Stimulated activated CD8-positive, alpha-beta memory T cell treated with anti-CD3 and anti-CD28 coated beads, Interleukin-15, amount 100 ng/mL, for 24 hours (primary cell): ENCODE measurements at regions not wholly inside any gene's neighbourhood (a gene's known extent, or its start where the extent isn't known, plus 50 kb on each side); places are given as distances from the start of the nearest gene placed in this dataset.
"Not testable (repeated sequence)": the region's sequence is repeated elsewhere in the genome, so short reads cannot be mapped to it uniquely, and the experiment has no call there.

Experiments
- DNase-seq: peaks from one replicate; pipeline ENCODE4 v3.0.0-alpha.2; 2020; ENCODE audit warnings: low read depth

DNA sequence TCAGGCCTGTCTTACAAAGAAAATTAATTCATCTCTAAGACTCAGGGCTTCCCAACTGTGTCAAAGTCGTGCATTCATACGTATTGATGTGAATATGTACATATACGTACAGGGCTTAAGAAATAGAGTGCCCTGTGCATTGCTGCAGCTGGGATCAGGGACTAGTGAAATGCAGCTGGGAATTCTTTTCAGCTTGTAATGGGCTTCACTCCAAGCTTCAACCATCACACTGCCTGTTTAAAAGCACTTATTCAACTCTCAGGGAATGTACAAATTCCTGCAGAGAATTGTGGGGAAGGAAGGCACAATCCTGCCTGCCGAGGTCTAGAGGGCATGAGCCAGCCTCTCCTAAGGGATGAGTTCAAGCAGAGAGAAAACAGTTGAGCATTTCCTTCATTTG, 59.6 kb upstream of the MAN2A1 start:
- DNase-seq, result no peak

DNA sequence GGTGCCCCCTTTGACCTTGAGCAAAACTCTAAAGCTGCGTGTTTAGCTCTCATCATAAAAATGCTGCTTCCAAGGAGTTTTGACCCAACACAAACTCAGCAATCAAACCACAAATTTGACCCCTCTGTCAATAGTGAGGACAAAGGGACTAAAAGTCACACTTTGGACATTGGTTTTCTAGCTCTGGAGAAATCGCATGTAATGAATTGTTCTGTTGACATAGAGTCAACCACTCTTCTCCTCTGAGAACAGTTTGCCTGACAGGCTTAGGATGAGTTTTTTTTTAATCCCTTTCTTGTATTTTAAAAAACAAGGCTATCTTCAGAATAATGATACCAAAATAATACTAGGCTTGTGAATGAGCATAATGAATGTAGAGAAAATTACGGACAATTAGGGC, 61.1 kb upstream of the MAN2A1 start:
- no peak for DNase-seq

DNA sequence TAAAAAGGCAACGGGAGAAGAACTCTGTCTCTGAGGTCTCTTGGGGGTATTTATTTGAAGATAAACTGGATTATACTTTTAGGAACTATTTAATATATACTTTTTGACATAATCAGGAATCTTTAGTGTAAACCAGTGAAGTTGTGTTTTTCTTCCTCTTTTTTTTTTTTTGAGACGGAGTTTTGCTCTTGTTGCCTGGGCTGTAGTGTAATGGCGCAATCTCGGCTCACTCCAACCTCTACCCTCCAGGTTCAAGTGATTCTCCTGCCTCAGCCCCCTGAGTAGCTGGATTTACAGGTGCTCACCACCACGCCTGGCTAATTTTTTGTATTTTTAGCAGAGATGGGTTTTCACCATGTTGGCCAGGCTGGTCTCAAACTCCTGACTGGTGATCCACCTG, 68.5 kb upstream of the MAN2A1 start:
- not testable (repeated sequence) for DNase-seq

DNA sequence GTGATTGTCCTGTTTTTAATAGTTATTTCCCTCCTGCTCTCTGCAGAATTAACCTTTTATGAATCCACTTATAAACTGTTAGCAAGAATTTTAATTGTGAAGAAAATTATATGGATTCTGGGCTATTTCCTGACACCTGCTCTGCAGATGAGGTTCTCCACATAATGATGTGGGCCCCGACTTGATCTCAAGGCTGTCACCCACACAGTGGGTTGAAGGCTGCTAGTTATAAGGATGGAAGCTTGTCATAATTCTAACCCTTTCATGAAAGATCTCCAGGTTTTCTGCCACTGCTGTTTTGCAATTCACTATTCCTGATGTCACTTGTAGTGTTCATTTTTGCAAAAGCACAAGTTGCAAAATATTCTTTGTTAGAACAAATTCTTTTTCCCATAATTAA, 69.1 kb upstream of the MAN2A1 start:
- DNase-seq, result no peak

DNA sequence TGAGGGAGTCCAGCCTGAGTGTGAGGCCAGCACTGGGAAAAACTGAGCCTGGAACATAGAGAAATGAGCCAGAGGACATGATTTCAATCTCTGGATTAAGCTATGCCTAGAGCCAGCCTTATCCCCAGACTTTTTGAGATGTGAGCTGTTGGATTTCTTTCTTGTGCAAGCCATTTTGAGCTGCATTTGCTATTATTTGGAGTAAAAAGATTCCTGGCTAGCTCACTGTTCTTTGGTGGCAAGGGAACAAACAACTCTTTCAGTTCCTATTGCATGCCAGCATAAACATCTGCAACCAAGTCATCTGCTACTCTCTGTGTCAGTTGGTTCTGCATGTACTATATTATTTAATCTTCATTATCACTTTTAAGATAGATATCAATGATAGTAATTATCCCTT, 70.1 kb upstream of the MAN2A1 start:
- no peak for DNase-seq

DNA sequence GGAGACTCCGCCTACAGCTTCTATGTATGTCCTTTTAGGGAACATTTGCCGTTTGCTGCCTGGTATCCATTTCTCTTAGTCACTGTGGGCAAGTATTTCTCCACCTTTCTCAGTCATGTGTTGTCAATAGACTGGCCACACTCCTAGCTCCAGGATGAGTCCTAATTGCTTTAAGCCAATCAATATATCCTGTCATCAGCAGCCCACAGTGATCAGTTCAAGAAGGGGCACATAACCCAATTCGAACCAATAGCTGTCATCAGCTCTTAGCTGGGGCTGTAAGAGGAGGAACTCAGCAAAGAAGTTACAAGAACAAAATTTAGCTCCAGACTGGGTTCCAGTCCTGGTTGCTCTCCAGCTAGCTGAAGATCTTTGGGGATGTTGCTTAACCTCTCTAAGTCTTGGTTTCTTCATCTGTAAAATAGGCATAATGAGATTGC, 70.7 kb upstream of the MAN2A1 start:
- DNase-seq, result no peak

DNA sequence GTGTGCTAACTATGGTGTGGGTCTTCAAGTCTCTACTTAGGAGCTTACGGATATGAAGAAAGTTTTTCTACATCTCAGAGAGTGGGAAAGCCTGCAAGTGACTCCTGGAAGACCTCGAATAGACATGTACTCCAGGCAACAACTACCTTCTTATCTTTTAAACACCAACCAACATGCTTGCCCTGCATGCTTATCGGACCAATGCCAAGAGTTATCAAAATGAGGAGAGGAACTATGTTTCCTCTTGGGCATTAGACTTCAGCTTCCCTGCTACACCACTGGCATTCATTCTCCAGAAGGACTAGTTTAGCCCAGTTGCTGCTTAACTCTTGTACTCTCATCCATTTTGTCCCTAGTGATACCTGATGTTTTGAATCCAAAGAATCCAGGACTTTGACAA, 74.7 kb upstream of the MAN2A1 start:
- no peak for DNase-seq

DNA sequence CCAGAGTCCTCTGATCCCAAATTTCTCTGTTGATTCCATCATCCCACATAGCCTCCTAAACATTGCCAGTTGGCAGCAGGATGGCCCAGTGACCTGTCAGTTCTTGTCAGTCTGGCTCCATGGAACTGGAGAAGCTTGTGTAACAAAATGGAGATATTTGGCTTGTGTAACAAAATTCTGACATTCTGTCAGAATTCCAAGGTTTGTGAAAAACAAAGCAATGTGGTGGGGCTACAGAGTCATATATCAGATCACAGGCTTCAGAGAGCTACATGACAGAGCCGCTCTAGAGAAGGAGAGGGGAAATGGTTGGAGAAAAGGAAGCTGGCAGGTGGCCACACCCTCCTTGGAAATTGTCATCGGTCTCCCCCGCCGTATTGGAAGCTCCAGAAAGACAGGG, 75.4 kb upstream of the MAN2A1 start:
- no peak for DNase-seq

DNA sequence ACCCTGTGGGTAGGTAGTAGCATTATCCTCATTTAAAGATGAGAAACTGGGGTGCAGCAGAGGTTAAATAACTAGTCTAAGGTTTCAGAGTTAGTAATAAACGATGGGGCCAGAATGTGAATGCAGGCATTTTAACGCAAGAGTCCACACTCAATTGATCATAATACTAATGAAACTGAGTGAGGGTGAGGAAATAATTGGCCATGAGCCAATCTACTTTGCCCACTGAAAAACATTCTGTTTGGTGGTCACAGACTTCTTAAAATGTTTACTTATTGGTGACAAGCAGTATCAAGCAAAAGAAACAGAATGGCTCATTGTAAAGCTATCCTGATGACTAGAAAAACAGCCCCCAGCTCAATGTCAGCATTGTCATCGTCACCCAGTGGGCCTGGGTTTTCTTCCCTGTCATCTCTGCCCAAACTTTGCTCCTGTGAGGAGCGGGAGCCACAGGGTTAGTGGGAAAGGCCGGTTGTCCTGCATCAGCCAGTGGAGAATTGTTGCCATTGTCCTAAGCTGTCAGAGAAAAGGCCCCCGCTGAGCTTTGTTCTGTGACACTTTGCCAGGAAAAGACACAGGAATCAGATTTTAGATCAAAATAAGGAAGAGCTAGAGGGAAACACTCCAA, 77.3 kb upstream of the MAN2A1 start:
- no peak for DNase-seq

DNA sequence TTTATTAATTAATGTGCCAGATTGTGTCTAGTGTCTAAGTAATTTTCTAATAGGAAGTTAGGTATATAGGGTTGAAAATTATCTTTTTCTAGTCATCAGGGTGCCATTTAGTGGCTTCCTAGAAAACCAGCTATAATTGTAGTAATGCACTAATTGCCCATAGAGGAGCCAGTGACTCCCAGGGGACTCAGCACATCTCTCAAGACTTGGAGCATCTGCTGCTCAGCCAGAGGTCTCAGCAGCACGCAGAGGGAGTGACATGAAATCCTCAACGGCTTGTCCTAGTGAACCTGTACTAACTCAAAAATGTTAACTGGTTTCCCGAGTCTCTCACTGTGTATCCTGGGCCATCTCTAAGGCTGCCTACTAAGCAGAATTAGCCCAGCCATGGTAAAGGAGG, 78.2 kb upstream of the MAN2A1 start:
- no peak for DNase-seq

DNA sequence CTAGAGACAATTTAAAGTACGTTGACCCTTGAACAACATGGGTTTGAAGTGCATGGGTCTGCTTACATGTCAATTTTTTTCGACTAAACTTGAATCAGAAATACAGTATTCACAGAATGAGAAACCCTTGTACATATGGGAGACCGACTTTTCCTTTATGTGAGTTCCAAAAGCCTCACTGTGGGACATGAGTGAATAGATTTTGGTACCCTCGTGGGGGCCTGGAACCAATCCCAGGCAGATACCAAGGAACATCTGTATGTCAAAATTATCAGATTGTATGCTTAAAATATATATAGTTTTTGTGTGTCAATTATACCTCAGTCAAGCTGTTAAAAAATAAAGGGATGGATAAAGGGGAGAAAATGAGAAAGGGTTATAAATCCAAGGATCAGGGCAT, 78.7 kb upstream of the MAN2A1 start:
- DNase-seq, result no peak

DNA sequence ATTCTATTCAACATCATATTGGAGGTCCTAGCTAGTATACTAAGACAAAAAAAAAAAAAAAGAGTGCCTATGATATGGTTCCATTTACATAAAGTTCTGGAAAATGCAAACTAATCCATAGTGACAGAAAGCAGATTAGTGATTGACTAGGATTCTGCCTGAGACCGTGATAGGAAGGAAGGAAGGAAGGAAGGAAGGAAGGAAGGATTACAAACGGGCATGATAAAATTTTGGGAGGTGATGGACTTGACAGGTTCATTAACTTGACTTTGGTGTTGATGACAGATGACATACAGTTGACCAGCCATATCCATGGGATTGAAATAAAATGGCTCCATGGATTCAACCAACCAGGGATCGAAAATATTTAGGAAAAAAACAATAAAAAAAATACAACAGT, 79.1 kb upstream of the MAN2A1 start:
- no peak for DNase-seq

DNA sequence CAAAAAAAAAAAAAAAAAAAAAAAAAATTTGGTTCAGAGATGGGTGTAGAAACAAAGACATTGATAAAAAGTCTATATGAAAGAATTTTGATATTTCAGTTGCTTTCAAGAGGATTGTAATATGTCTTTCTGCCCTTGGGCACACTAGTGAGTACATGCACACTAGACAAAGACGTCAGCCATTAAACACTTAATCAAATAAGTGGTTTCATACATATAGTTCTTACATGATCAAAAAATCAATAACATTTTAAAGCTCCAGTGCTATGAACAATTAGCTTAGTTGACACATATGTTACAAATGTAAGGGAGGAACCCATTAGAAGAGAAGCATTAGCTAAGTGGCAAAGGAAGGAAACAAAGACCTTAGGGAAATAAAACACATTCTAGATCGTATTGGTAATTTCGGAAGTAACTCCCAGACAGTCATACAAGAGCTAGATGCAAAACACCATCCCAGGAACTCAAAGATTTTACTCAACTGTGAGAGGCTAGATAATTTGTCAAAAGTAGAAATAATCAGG, 84.5 kb upstream of the MAN2A1 start:
- DNase-seq, result no peak

DNA sequence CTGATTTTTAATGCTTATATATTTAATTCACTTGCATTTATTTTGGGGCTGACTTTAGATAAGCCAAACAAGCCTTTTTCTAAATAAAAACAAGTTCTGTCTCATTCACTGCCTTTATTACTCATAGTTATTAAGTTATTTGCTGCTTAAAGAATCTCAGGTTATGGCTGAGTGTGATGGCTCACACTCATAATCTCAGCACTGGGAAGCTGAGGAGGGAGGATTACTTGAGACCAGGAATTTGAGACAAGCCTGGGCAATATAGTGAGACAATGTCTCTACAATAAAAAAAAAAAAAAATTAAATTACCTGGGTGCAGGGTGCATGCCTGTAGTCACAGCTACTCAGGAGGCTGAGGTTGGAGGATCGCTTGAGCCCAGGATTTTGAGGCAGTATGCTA, 85.0 kb upstream of the MAN2A1 start:
- no peak for DNase-seq

DNA sequence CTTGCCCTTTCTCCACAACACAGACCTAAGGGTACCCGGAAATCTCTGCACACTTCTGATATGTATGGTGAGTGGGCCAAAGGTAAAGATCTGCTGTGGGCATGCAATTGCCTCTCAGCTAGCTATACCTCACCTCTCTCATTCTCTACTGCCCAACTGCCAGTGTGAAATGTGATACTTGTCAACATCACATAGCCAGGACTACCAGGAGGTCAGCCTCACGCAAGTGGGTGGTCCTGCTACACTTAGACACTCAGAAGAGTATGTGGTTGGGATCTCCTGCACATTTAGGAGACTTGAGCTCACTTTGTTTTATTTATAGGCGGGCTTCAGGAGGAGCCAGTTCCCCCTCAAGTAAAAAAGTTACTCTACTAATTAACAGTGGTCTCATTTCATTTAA, 88.0 kb upstream of the MAN2A1 start:
- DNase-seq, result no peak

DNA sequence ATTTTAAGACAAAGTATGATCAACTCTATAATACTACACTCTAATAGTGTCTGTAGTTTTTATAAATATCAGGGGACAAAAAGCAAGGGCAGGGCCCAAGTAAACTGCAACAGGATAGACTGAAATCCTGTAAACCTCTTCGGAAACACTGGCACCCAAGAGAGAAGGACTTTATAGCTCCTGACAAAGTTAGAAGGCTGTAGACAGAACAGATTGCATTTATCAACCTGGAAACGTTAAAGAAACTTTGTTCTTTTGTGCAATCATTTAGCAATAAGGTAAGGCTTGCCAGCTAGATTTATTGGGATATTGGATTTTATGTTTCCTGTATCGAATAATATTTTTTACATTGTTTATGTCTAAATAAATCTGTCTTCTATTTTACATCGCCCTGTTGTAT, 91.8 kb upstream of the MAN2A1 start:
- DNase-seq, result no peak

DNA sequence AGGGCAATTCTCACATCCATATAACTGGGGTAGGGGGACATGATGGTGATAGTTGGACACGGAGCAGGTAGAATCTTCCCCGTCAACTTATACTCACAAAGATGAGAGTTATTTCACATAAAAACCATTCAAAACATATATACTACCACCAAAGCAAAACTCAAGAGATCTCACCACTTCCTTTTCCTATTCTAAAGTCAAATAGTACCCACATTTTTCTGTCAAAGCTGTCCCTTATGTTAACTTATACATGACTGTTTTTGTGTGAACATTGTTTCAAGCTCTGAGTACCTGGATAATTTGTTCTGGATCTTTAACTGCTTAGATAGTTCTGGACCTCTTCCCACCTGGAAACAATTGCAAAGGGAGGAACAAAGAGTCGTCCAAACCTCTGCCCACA, 95.5 kb upstream of the MAN2A1 start:
- no peak for DNase-seq

DNA sequence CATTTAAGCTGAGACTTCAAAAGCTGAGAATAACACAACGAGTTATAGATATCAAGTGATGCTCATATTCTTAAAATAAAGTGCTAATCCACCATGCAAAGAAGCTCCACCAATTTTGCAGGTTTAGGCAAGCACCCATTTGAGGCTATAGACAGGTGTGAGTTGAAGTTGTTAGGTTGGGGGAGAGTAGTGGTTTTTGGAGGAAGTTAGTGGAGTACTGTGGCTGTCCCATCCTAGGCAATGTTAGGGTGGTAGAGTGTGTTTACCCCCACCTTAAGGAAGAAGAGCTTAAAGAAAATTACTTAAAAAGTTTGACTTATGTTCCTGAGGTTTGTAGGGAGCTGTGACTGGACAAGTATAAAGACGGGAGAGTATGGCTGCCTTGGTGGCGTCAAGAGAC, 98.9 kb upstream of the MAN2A1 start:
- no peak for DNase-seq

DNA sequence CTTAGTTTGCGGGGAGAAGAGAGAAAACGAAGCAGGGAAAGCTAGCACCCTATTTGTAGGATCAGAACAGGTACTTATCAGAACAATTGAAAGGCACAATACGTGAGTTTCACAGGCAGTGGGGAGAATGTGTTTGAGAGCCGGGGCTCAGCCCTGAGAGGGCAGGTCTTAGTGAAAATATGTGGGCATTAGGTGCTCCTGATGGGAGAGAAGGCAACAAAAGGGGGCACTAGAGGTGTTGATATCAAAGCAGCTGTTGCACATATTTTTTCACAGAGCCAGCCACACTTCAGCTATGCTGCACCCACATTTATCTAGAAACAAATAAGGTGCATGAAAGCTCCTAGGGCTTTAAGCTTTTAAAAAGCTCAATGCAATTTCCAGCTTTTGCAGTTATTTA, 99.7 kb upstream of the MAN2A1 start:
- DNase-seq, result no peak

DNA sequence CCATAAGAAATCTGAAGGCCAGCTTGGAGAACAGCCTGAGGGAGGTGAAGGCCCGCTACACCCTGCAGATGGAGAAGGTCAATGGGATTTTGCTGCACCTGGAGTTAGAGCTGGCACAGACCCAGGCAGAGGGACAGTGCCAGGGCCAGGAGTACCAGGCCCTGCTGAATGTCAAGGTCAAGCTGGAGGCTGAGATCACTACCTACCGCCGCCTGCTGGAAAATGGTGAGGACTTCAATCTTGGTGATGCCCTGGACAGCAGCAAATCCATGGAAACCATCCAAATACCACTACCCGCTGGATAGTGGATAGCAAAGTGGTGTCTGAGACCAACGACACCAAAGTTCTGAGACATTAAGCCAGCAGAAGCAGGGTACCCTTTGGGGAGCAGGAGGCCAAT, 100.5 kb upstream of the MAN2A1 start:
- no peak for DNase-seq

DNA sequence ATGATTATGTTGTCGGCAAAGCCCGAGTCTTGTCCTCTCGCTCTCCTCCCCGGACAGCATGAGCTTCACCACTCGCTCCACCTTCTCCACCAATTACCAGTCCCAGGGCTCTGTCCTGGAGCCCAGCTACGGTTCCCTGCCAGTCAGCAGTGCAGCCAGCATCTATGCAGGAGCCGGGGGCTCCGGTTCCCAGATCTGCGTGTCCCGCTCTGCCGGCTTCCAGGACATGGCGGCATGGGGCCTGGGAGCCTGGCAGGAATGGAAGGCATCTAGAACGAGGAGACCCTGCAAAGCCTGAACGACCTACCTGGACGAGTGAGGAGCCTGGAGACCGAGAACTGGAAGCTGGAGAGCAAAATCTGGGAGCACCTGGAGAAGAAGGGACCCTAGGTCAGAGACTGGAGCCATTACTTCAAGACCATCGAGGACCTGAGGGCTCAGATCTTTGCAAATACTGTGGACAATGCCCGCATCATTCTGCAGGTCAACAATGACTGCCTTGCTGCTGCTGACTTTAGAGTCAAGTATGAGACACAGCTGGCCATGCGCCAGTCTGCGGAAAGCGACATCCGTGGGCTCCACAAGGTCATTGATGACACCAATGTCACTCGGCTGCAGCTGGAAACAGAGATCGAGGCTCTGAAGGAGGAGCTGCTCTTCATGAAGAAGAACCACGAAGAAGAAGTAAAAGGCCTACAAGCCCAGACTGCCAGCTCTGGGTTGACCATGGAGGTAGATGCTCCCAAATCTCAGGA, 101.3 kb upstream of the MAN2A1 start:
- DNase-seq, result no peak

DNA sequence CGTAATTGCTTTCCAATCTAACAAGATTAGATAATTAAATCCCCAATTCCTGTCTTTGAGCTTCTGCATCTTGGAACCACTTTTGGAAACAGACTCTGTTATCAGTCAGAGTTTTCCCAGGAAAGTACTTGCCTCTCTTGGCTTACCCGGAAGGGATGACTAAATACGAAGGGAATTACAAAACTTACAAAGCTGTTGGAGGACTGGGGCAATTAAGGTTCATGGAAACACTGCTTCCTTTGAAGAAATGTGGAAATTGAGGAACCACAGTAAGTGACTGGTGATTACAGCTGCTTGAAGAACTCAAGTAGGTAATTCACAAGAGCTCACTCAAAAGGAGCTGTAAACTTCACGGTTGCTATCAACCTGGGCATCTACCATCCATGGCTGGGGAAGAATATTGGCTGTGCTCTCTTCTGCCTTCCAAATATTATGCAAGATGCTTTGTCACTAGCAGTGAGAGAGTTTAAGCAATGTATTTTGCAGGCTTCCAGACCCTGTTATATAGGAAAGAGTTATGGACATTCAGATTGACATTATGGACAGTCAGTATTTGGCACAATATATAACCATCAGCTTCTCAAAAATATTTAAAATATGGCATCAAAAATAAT, 104.6 kb upstream of the MAN2A1 start:
- DNase-seq, result no peak

DNA sequence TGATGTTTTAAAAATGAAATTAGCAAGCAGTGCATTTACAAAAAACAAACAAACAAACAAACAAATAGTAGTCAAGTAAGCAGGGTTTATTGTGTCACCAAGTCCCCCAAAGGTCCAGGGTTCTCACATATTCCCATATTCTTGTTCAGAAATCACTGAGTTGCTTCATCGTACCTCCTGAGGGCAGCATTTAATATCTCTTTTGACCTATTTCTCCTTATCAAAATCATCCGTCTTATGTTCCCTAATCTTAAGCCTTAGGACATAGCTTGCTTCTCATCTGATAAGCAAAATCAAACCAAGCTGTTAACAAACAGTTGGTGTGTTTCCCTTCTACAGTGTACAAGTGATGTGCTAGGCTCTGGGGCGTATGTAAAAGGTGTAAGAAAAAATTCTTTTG, 109.5 kb upstream of the MAN2A1 start:
- no peak for DNase-seq

DNA sequence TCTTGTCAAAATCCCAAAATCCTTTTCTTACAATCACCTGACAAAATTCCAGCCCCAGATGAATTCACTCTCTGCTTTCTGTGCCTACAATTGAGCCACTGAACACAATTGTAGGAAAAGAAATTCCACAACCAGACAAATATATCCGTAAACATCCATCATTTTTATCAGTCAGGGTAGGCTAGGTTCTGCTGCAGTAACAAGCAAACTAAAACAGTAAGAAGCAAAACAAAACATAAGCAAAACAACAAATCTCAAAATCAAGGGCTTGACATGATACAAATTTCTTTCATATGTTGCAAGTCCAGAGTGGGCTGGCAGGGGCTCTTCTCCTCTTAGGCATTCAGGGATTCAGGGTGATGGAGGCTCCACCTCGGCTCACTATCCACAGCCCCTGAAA, 114.2 kb upstream of the MAN2A1 start:
- no peak for DNase-seq
